SK-N-SH (cell line): ENCODE measurements at regions not wholly inside any gene's neighbourhood (a gene's known extent, or its start where the extent isn't known, plus 50 kb on each side); places are given as distances from the start of the nearest gene placed in this dataset.

Experiments
- CHD2 ChIP-seq: fragments of 150-350 bp; IDR thresholded peaks from 2 replicates; pipeline ENCODE4 v1.6.1; 2018; ENCODE audit warnings: low read length; ENCODE audit not compliant: partially characterized antibody
- CTCF ChIP-seq: fragments of 200-600 bp; sonication (generic); IDR thresholded peaks from 2 replicates; pipeline ENCODE4 v1.6.1; 2017; ENCODE audit warnings: antibody characterized with exemption, mild to moderate bottlenecking, moderate library complexity
- MXI1 ChIP-seq: IDR thresholded peaks from 2 replicates; pipeline ENCODE4 v1.6.1; 2012; ENCODE audit warnings: mild to moderate bottlenecking, low read depth, low read length, improper control_type of control experiment
- RAD21 ChIP-seq: IDR thresholded peaks from 2 replicates; pipeline ENCODE4 v1.6.1; 2012; ENCODE audit warnings: mild to moderate bottlenecking, low read length
- RFX5 ChIP-seq: IDR thresholded peaks from 2 replicates; pipeline ENCODE4 v1.6.1; 2012; ENCODE audit warnings: mild to moderate bottlenecking, improper control_type of control experiment, low read length
- TAF1 ChIP-seq: IDR thresholded peaks from 2 replicates; pipeline ENCODE4 v1.6.1; 2012; ENCODE audit warnings: low read depth, mild to moderate bottlenecking, low read length, moderate library complexity, borderline replicate concordance
- TF ChIP-seq, protein P1 (sequence below): IDR thresholded peaks from 2 replicates; pipeline ENCODE4 v1.4.0; 2012; ENCODE audit warnings: low read depth, borderline replicate concordance

DNA sequence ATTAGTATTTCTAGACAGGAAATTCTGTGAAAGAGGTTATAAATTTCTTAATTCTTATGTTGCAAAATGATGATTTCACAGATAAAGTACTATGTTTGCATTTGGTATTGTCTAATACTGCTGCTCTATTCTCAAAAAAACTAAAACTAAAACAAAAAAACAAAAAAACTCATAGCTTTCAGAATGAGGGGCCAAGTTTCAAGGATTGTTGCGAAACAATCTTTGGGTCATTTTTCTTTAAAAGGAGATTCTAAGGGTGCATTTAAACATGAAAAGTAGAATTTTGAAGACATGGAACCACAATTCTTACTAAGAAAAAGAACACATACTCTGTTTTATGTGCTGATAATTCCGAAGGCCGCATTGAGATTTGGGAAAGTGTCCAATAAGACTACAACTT, 645.1 kb downstream of the ADGRL2 start:
- no peak for TF ChIP-seq CTCF
- TF ChIP-seq CHD2: no peak
- TF ChIP-seq, protein P1, sequence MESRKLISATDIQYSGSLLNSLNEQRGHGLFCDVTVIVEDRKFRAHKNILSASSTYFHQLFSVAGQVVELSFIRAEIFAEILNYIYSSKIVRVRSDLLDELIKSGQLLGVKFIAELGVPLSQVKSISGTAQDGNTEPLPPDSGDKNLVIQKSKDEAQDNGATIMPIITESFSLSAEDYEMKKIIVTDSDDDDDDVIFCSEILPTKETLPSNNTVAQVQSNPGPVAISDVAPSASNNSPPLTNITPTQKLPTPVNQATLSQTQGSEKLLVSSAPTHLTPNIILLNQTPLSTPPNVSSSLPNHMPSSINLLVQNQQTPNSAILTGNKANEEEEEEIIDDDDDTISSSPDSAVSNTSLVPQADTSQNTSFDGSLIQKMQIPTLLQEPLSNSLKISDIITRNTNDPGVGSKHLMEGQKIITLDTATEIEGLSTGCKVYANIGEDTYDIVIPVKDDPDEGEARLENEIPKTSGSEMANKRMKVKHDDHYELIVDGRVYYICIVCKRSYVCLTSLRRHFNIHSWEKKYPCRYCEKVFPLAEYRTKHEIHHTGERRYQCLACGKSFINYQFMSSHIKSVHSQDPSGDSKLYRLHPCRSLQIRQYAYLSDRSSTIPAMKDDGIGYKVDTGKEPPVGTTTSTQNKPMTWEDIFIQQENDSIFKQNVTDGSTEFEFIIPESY: no peak
- no peak for TF ChIP-seq RFX5
- TF ChIP-seq TAF1: no peak
- no peak for TF ChIP-seq MXI1
- TF ChIP-seq RAD21: no peak
